Vagina (tissue), 2 donors: ENCODE measurements at regions not wholly inside any gene's neighbourhood (a gene's known extent, or its start where the extent isn't known, plus 50 kb on each side); places are given as distances from the start of the nearest gene placed in this dataset.
A peak's percentile ranks its signal among the peaks of the same experiment; 100 is the strongest.

Source experiments
- DNase-seq, 2 donors: peaks; one replicate each; pipeline ENCODE4 v3.0.0-alpha.2; 2017; ENCODE audit errors: extremely low spot score in 2 of 2
- H3K27ac ChIP-seq: fragments of 200-600 bp; sonication (generic); one replicate; pipeline ENCODE4 v1.5.1; 2019
- H3K27me3 ChIP-seq: fragments of 200-600 bp; sonication (generic); one replicate; pipeline ENCODE4 v1.5.1; 2019
- H3K36me3 ChIP-seq, 2 donors: fragments of 200-600 bp; sonication (generic); one replicate each; pipeline ENCODE4 v1.5.1; 2017 to 2019
- H3K4me1 ChIP-seq: fragments of 200-600 bp; sonication (generic); one replicate; pipeline ENCODE4 v1.5.1; 2019
- H3K4me3 ChIP-seq, 2 donors: fragments of 200-600 bp; sonication (generic); 1 replicate in 1 of 2; 2 replicates in 1 of 2; pipeline ENCODE4 v1.5.1; 2016 to 2019
- H3K9me3 ChIP-seq: fragments of 200-600 bp; sonication (generic); one replicate; pipeline ENCODE4 v1.5.1; 2019
- CTCF ChIP-seq, 3 experiments: fragments of 450-650 bp in 2 of 3; fragments of 200-600 bp in 1 of 3; sonication (generic) in 1 of 3; IDR thresholded peaks; one replicate each; pipeline ENCODE4 v1.5.1; 2017 to 2019; ENCODE audit warnings: antibody characterized with exemption in 3 of 3, mild to moderate bottlenecking in 2 of 3, moderate library complexity in 2 of 3
- POLR2A ChIP-seq, 2 donors: fragments of 450-650 bp; IDR thresholded peaks; one replicate each; pipeline ENCODE4 v1.6.1; 2017; ENCODE audit warnings: antibody characterized with exemption in 2 of 2, mild to moderate bottlenecking in 2 of 2, moderate library complexity in 2 of 2
- POLR2AphosphoS5 ChIP-seq, 2 donors: sonication (generic); formaldehyde crosslinking; IDR thresholded peaks; one replicate each; pipeline ENCODE4 v1.9.0; 2017; ENCODE audit warnings: antibody characterized with exemption in 2 of 2, mild to moderate bottlenecking in 2 of 2, low read depth in 1 of 2; ENCODE audit not compliant: insufficient read depth in 1 of 2
- intact Hi-C: fragments of 100-400 bp; cut with DNase I; formaldehyde crosslinking; loops from one replicate; pipeline ENCODE4 v1.15.1; 2023

DNA sequence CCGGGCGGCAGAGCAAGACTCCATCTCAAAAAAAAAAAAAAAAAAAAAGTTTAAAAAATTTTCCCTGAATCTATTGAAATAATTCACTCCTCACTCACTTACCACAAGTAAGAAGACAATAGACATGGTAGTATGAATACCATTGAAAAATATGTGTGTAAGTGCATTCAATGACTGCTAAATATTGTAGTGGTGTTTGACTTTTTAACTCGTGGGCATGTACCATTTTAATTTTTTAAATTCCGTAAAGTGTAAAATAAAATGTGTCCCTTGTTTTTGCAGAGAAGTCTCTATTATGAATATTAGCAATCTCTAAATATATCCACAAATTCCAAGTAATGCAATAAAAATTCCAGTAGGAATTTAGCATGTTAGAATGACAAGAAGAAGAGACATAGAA is 134.1 kb downstream of the COPS8 start:
- no peaks in the 10 kb centered on the region for H3K36me3 ChIP-seq
- H3K9me3 ChIP-seq, result no peaks in the 10 kb centered on the region
- intact Hi-C loops, result no loop called here
- no peak for DNase-seq
- no peak overlapping the region for H3K4me3 ChIP-seq
- no peak for TF ChIP-seq CTCF (IDR thresholded peaks at IDR 0.05)
- TF ChIP-seq POLR2A (IDR thresholded peaks at IDR 0.05), result no peak
- no peaks in the 10 kb centered on the region for H3K27me3 ChIP-seq
- peaks cover 20% of the 10 kb centered on the region for H3K4me1 ChIP-seq
- H3K27ac ChIP-seq, result peak overlapping the region; percentile 79

- TF ChIP-seq CTCF (IDR thresholded peaks at IDR 0.05), result no peak
- TF ChIP-seq POLR2A (IDR thresholded peaks at IDR 0.05), result no peak
- no peak for TF ChIP-seq POLR2AphosphoS5 (IDR thresholded peaks at IDR 0.05; ENCODE audit: insufficient read depth in 1 of 2, low read depth in 1 of 2)
- peak in 1 of 2 donors; percentile 81 for DNase-seq
- H3K9me3 ChIP-seq, result no peaks in the 10 kb centered on the region
- H3K4me1 ChIP-seq, result peaks cover 20% of the 10 kb centered on the region
- no peaks in the 10 kb centered on the region for H3K36me3 ChIP-seq
- intact Hi-C loops, result no loop called here
- H3K4me3 ChIP-seq, result no peak overlapping the region
- no peaks in the 10 kb centered on the region for H3K27me3 ChIP-seq
- peak overlapping the region; percentile 76 for H3K27ac ChIP-seq
Observed at GRCh38 chr2:237221443-237221842, 135.8 kb downstream of the COPS8 start.

DNA sequence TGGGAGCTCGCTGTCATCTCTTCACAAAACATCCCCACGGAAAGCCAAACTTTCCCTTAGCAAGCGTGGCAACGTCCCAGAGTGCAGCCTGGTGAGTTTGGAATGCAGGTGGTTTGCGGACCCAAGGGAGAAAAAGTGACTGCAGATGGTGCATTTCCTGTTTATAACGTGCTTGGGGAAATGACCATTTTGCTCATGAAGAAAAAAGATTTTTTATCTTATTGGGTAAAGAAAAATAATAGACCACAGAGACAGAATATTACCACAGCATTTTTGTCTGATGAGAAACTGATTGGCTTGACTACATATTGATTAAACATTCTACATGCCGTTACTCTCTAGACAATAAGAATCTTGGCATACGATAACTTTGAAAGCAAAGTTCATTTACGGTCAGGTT is 136.5 kb downstream of the COPS8 start:
- no peak overlapping the region for H3K4me3 ChIP-seq
- no peak for DNase-seq
- H3K27me3 ChIP-seq, result no peaks in the 10 kb centered on the region
- H3K9me3 ChIP-seq, result no peaks in the 10 kb centered on the region
- peak overlapping the region; percentile 76 for H3K27ac ChIP-seq
- TF ChIP-seq POLR2A (IDR thresholded peaks at IDR 0.05) (no peak), POLR2AphosphoS5 (IDR thresholded peaks at IDR 0.05; ENCODE audit: insufficient read depth in 1 of 2, low read depth in 1 of 2) (no peak), CTCF (IDR thresholded peaks at IDR 0.05) (no peak)
- H3K4me1 ChIP-seq, result peaks cover 20% of the 10 kb centered on the region
- H3K36me3 ChIP-seq, result no peaks in the 10 kb centered on the region
- intact Hi-C loops, result no loop called here

- peak in 1 of 2 donors; percentile 67 for DNase-seq
- Histone ChIP-seq H3K27me3 (no peaks in the 10 kb centered on the region), H3K36me3 (no peaks in the 10 kb centered on the region), H3K4me3 (no peak overlapping the region), H3K4me1 (peaks cover 20% of the 10 kb centered on the region), H3K27ac (peak overlapping the region; percentile 76), H3K9me3 (no peaks in the 10 kb centered on the region)
- TF ChIP-seq POLR2AphosphoS5 (IDR thresholded peaks at IDR 0.05; ENCODE audit: insufficient read depth in 1 of 2, low read depth in 1 of 2), result no peak
- no peak for TF ChIP-seq POLR2A (IDR thresholded peaks at IDR 0.05)
- TF ChIP-seq CTCF (IDR thresholded peaks at IDR 0.05), result no peak
- intact Hi-C loops, result no loop called here
Observed at GRCh38 chr2:237222601-237223041, 136.9 kb downstream of the COPS8 start.

- H3K4me1 ChIP-seq, result peaks cover 20% of the 10 kb centered on the region
- no peaks in the 10 kb centered on the region for H3K36me3 ChIP-seq
- intact Hi-C loops, result no loop called here
- peak in 1 of 2 donors; percentile 88 for DNase-seq
- TF ChIP-seq POLR2A (IDR thresholded peaks at IDR 0.05) (no peak), POLR2AphosphoS5 (IDR thresholded peaks at IDR 0.05; ENCODE audit: insufficient read depth in 1 of 2, low read depth in 1 of 2) (peak in 1 of 2 donors; percentile 34)
- H3K27me3 ChIP-seq, result no peaks in the 10 kb centered on the region
- H3K4me3 ChIP-seq, result no peak overlapping the region
- no peaks in the 10 kb centered on the region for H3K9me3 ChIP-seq
- peak overlapping the region; percentile 76 for H3K27ac ChIP-seq
Observed at GRCh38 chr2:237223201-237223861, 137.6 kb downstream of the COPS8 start.
